Activated CD4-positive, alpha-beta T cell treated with anti-CD3 and anti-CD28 coated beads, Interleukin-2, amount 50 U/mL, for 1 hour (primary cell): ENCODE measurements at regions not wholly inside any gene's neighbourhood (a gene's known extent, or its start where the extent isn't known, plus 50 kb on each side); places are given as distances from the start of the nearest gene placed in this dataset.

ENCODE experiments used
- DNase-seq: peaks from one replicate; pipeline ENCODE4 v3.0.0-alpha.2; 2020

GRCh38 chr18:70428439-70428838 lies 139.6 kb downstream of the SOCS6 start:
- DNase-seq: no peak

DNA sequence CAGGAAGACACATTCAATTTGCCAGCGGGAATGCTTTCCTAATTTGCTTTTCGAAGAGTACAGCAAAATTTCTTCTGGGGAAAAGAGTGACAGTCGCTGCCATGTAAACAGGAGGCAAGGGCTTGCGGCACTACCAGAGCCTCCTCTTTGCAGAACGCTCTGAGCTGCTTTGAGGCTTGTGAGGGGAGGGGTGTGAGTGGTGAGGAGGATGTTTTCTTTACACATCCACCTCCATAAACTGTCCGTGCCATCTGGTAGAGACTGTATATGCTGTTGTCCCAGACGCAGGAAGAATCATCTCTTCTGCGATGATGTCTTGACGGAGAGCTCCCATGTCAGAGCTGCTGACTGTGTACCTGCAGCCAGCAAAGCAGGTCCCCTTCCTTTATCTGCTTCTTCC lies 138.0 kb downstream of the SOCS6 start:
- DNase-seq: no peak

- DNase-seq: no peak
Measured at GRCh38 chr18:70425236-70425635, 136.4 kb downstream of the SOCS6 start.

DNA sequence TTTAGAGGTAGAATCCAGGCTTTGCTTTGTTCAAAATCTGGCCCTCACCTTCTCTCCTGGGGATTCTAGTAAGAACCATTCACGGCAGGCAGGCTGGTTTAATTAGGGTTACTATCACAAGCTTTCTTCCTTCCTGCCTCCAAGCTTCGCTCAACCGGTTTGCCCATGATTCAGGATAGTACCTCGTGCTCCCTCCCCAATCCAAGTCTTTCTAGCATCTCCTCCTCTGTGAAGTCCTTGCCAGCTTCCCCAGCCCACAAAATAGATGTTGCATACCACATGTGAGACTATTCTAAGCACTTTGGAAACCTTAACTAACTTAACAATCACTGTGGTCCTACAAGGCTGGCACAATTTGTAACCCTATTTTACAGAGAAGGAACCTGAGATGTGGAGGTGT lies 135.1 kb downstream of the SOCS6 start:
- DNase-seq: no peak

- no peak for DNase-seq
Measured at GRCh38 chr18:70423120-70423519, 134.3 kb downstream of the SOCS6 start.

- DNase-seq: no peak
Measured at GRCh38 chr18:70422391-70422965, 133.6 kb downstream of the SOCS6 start.

- DNase-seq: no peak
Measured at GRCh38 chr18:70421471-70422390, 132.9 kb downstream of the SOCS6 start.

DNA sequence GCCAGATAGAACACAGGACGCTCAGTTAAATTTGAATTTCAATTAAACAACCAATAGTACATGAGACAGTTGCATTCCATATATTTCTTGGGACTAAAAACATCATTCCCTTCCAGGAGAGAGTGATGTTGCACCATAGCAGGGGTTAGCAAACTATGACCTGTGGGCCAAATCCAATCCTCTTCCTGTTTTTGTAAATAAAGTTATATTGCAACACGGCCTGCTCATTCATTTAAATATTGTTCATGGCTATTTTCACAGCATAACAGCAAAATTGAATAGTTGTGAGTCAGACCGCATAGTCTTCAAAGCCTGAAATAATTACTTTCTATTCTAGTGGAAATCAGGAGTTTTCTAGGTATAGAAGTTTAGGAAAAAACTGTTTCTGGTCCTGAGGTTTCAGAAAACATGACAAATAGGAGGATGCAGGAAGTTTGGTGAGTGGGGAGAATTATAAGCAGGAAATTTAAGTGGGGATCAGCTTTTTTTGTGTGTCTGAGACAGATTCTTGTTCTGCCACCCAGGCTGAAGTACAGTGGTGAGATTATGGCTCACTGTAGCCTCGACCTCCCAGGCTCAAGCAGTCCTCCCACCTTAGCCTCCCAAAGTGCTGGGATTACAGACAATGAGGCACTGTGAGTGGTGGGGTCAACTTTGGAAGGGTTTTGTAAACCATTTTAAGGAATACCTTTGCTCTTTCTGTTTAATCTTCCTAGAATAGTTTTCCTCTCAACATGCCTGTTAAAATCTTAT lies 131.5 kb downstream of the SOCS6 start:
- no peak for DNase-seq

DNA sequence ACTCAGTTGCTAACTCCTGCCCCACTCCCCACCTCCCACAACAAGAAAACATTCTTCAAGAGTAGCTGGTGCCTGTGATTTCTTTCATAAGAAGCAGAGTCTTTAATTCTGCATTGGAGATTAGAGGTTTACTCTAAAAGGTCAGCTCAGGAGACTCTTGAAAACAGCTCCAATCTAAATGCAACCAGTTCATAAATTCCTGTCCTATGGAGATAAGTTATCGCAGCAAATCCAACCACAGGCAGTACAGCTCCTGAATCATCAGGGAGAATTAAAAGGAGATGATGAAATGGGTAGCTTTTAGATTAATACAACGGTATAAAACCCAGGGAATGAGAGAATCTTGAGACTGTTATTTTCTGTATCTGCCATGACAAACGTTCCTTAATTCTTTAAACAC lies 130.7 kb downstream of the SOCS6 start:
- no peak for DNase-seq

DNA sequence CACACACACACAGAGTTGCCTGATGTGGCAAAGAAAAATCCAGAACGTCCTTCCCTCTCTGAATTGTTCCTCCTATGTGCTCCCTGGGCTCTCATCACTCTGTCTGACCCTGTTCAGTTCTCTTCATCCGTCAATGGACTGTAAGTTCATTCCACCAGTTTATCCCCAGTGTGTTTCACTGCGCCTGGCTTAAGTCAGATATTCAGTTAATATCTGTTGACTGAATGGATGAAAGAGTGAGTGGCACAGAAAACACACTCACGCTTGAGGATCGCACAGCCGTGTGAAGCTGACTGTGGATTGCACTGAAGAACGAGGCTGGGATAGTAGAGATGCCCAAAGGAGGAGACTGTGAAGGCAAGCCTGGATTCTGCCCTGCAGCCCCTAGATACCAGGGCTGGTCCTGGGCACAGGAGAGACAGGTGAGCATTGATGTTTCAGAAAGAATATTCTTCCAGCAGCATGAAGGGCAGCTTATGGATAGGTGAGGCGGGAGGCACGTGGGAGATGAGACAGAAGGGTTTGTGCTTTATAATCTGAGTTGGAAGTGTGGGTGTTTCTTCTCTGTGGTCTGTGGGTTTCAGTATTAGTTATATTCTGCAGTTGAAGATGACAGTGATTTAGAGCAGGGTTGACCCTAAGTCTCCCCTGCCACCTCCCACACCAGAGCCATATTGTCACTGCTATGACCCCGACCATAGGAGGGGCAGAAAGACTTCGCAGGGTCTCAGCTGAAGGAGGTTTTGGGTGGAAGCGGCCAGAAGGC lies 129.9 kb downstream of the SOCS6 start:
- no peak for DNase-seq

- DNase-seq: no peak
Measured at GRCh38 chr18:70417847-70418246, 129.0 kb downstream of the SOCS6 start.

GRCh38 chr18:70416496-70416895 lies 127.7 kb downstream of the SOCS6 start:
- DNase-seq: no peak

- no peak for DNase-seq
Measured at GRCh38 chr18:70415823-70416488, 127.1 kb downstream of the SOCS6 start.

DNA sequence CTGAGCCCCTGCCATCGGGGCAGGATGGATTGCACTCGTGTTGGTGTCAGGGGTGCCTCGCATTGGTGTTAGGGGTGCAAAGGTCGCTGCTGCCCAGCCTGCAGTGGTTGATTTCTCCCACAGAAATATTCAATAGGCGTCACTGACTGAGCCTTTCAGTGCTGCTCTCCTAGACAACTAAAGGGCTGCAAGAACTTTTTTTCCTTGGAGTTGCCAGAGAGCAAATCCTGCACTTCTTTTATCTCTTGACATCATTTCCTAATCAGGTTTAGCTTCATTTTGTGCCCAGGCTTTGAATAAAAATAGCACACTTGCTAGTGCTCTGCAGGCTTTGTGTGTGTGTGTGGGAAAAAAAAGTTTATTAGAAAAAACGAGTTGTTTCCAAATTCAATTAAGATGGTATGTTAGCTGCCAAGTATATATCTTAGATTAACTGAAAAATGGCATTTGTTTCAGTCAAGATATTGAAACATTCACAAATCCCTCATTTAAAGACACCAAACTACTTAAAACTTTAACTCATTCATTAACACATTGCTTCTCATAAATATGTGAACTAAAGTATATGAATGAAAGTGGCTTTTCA lies 125.6 kb downstream of the SOCS6 start:
- no peak for DNase-seq

- no peak for DNase-seq
Measured at GRCh38 chr18:70413455-70413854, 124.6 kb downstream of the SOCS6 start.

- DNase-seq: no peak
Measured at GRCh38 chr18:70411876-70412435, 123.1 kb downstream of the SOCS6 start.

DNA sequence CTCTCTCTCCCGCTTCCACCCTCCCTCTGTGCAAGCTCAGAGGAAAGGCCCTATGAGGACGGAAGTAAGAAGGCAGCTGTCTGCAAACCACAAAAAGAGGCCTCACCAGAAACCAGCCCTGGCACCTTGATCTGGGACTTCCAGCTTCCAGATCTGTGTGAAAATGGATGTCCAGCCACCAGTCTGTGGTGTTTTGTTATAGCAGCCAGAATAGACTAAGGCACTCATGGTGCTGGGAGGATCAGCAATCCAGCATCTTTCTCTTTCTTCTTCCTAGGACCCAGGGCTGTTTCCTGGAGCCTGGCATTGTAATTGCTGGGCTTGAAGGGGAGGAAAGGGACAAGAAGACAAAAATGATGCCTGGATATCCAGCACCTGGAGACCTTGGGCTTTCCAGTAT lies 122.5 kb downstream of the SOCS6 start:
- no peak for DNase-seq

- no peak for DNase-seq
Measured at GRCh38 chr18:70405052-70405451, 116.2 kb downstream of the SOCS6 start.

DNA sequence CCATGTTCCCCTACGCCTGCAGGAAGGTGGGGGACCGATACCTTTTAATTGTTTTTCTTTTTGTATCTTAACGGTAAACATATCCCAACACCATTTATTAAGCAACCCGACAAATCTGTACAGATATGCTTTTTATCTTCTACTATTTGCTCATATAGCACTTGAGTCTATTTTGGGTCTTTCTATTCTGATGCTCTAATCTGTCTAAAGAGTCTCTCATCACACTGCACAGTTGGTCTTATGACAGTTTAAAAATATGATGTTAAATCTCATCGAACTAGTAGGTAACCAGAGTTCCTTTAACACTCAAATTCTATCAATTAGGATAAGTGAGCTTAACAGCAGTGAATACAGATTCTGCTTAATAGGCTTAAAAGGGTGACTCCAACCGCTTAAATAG lies 111.6 kb downstream of the SOCS6 start:
- no peak for DNase-seq

GRCh38 chr18:70398076-70398475 lies 109.2 kb downstream of the SOCS6 start:
- no peak for DNase-seq

DNA sequence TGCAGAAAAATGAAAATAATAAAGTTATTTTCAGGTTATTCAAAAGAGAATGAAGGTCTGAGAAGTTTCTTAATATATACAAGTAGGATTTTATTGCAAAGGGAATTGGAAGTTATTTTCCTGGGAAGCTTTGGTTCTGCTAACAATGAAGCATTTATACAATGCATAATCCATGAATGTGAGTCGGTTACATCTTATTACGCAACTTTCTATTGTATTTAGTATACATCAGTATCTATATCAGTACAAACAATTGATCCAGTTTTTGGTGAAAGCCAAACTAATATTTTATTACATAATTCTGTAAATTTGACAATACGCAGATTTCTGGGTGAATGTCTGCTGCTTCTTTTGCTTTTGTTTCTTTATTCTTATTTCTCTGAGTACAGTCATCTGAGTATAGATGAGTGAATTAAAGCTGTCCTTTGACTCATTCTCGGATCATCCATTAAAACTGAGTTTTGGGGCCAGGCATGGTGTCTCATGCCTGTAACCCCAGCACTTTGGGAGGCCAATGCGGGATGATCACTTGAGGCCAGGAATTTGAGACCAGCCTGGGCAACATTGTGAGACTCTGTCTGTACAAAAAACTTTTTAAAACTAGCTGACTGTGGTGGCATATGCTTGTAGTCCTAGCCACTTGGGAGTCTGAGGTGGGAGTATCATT lies 108.5 kb downstream of the SOCS6 start:
- no peak for DNase-seq
